ENCODE measurements at regions not wholly inside any gene's neighbourhood (a gene's known extent, or its start where the extent isn't known, plus 50 kb on each side); places are given as distances from the start of the nearest gene placed in this dataset.

DNA sequence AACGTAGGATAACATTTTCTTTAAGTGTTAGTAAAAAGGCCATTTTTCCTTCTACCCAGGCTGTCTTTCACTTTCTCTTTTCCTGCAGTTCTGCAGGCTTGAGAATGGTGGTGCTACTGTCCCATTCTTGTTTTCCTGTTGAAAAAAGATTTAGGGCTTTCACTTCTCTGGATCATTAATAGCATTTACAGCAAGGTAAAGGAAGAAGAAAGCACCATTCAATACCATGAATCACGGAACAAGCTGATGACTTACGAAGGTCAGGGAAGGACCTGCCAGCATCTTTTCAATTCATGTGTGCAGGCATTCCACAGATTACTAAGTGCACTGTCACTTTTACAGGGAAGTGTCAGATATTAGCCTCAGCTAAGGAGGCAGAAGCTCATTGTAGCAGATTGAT is 292.8 kb downstream of the YTHDC2 start:
- TF ChIP-seq, protein P1, sequence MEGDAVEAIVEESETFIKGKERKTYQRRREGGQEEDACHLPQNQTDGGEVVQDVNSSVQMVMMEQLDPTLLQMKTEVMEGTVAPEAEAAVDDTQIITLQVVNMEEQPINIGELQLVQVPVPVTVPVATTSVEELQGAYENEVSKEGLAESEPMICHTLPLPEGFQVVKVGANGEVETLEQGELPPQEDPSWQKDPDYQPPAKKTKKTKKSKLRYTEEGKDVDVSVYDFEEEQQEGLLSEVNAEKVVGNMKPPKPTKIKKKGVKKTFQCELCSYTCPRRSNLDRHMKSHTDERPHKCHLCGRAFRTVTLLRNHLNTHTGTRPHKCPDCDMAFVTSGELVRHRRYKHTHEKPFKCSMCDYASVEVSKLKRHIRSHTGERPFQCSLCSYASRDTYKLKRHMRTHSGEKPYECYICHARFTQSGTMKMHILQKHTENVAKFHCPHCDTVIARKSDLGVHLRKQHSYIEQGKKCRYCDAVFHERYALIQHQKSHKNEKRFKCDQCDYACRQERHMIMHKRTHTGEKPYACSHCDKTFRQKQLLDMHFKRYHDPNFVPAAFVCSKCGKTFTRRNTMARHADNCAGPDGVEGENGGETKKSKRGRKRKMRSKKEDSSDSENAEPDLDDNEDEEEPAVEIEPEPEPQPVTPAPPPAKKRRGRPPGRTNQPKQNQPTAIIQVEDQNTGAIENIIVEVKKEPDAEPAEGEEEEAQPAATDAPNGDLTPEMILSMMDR (IDR thresholded peaks at IDR 0.05), result peak in 3 of 7 experiments; percentile 6 to 34 (median 15)
- no peak for TF ChIP-seq POLR2A (IDR thresholded peaks at IDR 0.05)
